SK-N-SH treated with all-trans-retinoic acid at 6 μM for 48 hours (cell line): ENCODE measurements at regions not wholly inside any gene's neighbourhood (a gene's known extent, or its start where the extent isn't known, plus 50 kb on each side); places are given as distances from the start of the nearest gene placed in this dataset.
"Not testable (repeated sequence)": the region's sequence is repeated elsewhere in the genome, so short reads cannot be mapped to it uniquely, and the experiment has no call there.

ENCODE experiments used
- ATAC-seq: fragments of 200-7000 bp; cut with Tn5 transposase; 3 replicates; pipeline ENCODE4 v1.9.1; 2020; ENCODE audit warnings: mild to moderate bottlenecking, moderate library complexity
- ARNTL ChIP-seq: fragments of 450-650 bp; formaldehyde crosslinking; IDR thresholded peaks from 2 replicates; pipeline ENCODE4 v1.5.0; 2020; ENCODE audit warnings: low read depth, mild to moderate bottlenecking, moderate library complexity, borderline replicate concordance
- BACH2 ChIP-seq: fragments of 250-450 bp; sonication (Bioruptor Pico); IDR thresholded peaks from 2 replicates; pipeline ENCODE4 v1.9.0; 2021; ENCODE audit warnings: mild to moderate bottlenecking, borderline replicate concordance
- CREB5 ChIP-seq: fragments of 250-450 bp; sonication (Bioruptor Pico); IDR thresholded peaks from 2 replicates; pipeline ENCODE4 v1.5.1; 2020; ENCODE audit warnings: low read depth, mild to moderate bottlenecking, moderate library complexity
- CSDC2 ChIP-seq: fragments of 250-450 bp; sonication (Bioruptor Pico); IDR thresholded peaks from 2 replicates; pipeline ENCODE4 v1.5.0; 2020; ENCODE audit warnings: mild to moderate bottlenecking, moderate library complexity
- CSRNP3 ChIP-seq: fragments of 250-450 bp; sonication (Bioruptor Pico); IDR thresholded peaks from 2 replicates; pipeline ENCODE4 v1.5.1; 2021; ENCODE audit warnings: mild to moderate bottlenecking, moderate library complexity
- ESRRG ChIP-seq: fragments of 250-450 bp; sonication (Bioruptor Pico); IDR thresholded peaks from 2 replicates; pipeline ENCODE4 v1.6.1; 2021; ENCODE audit warnings: mild to moderate bottlenecking
- ISL1 ChIP-seq: fragments of 250-450 bp; sonication (Bioruptor Pico); IDR thresholded peaks from 2 replicates; pipeline ENCODE4 v2.1.2; 2022; ENCODE audit warnings: mild to moderate bottlenecking, moderate library complexity
- PATZ1 ChIP-seq: fragments of 250-450 bp; sonication (Bioruptor Pico); IDR thresholded peaks from 2 replicates; pipeline ENCODE4 v1.8.0; 2020; ENCODE audit warnings: mild to moderate bottlenecking, moderate library complexity, borderline replicate concordance
- POU6F1 ChIP-seq: fragments of 250-450 bp; sonication (Bioruptor Pico); IDR thresholded peaks from 2 replicates; pipeline ENCODE4 v1.8.0; 2021; ENCODE audit warnings: low read depth, mild to moderate bottlenecking, moderate library complexity, borderline replicate concordance
- PPARA ChIP-seq: fragments of 250-450 bp; sonication (Bioruptor Pico); IDR thresholded peaks from 2 replicates; pipeline ENCODE4 v1.5.0; 2020; ENCODE audit warnings: mild to moderate bottlenecking, borderline replicate concordance
- RARB ChIP-seq: fragments of 250-450 bp; sonication (Bioruptor Pico); IDR thresholded peaks from 2 replicates; pipeline ENCODE4 v1.8.0; 2021; ENCODE audit warnings: mild to moderate bottlenecking, moderate library complexity
- SNAI2 ChIP-seq: fragments of 250-450 bp; sonication (Bioruptor Pico); IDR thresholded peaks from 2 replicates; pipeline ENCODE4 v1.5.0; 2020; ENCODE audit warnings: mild to moderate bottlenecking, moderate library complexity
- TCF4 ChIP-seq: fragments of 250-450 bp; sonication (Bioruptor Pico); IDR thresholded peaks from 2 replicates; pipeline ENCODE4 v1.8.0; 2021; ENCODE audit warnings: mild to moderate bottlenecking, moderate library complexity, borderline replicate concordance
- TOX ChIP-seq: fragments of 250-450 bp; sonication (Bioruptor Pico); IDR thresholded peaks from 2 replicates; pipeline ENCODE4 v1.8.0; 2021; ENCODE audit warnings: mild to moderate bottlenecking, moderate library complexity, borderline replicate concordance
- TSHZ2 ChIP-seq: fragments of 250-450 bp; sonication (Bioruptor Pico); IDR thresholded peaks from 2 replicates; pipeline ENCODE4 v1.5.0; 2020; ENCODE audit warnings: mild to moderate bottlenecking, moderate library complexity
- ZC3H10 ChIP-seq: fragments of 250-450 bp; sonication (Bioruptor Pico); IDR thresholded peaks from 2 replicates; pipeline ENCODE4 v1.5.1; 2021; ENCODE audit warnings: mild to moderate bottlenecking, moderate library complexity
- ZFP3 ChIP-seq: fragments of 250-450 bp; sonication (Bioruptor Pico); IDR thresholded peaks from 2 replicates; pipeline ENCODE4 v1.5.0; 2020; ENCODE audit warnings: mild to moderate bottlenecking, moderate library complexity
- ZFP30 ChIP-seq: fragments of 450-650 bp; formaldehyde crosslinking; IDR thresholded peaks from 2 replicates; pipeline ENCODE4 v1.5.0; 2022; ENCODE audit warnings: mild to moderate bottlenecking, moderate library complexity
- ZNF565 ChIP-seq: fragments of 450-650 bp; formaldehyde crosslinking; conservative IDR thresholded peaks from 2 replicates; pipeline ENCODE4 v1.5.0; 2020; ENCODE audit warnings: low read depth, mild to moderate bottlenecking, moderate library complexity
- ZNF70 ChIP-seq: fragments of 450-650 bp; formaldehyde crosslinking; IDR thresholded peaks from 2 replicates; pipeline ENCODE4 v1.5.0; 2020; ENCODE audit warnings: mild to moderate bottlenecking, moderate library complexity
- ZNF8 ChIP-seq: fragments of 450-650 bp; formaldehyde crosslinking; IDR thresholded peaks from 2 replicates; pipeline ENCODE4 v1.5.0; 2020; ENCODE audit warnings: mild to moderate bottlenecking, moderate library complexity

- TF ChIP-seq ISL1 (CRISPR knock-in tag): no peak
- ATAC-seq: no peak
Observed at GRCh38 chr16:13332713-13333255, 431.4 kb downstream of the SHISA9 start.

GRCh38 chr16:13333336-13333735 is 431.9 kb downstream of the SHISA9 start:
- TF ChIP-seq BACH2 (CRISPR knock-in tag): no peak
- no peak for ATAC-seq

- no peak for ATAC-seq
- TF ChIP-seq TCF4 (CRISPR knock-in tag) (no peak), ARNTL (CRISPR knock-in tag) (no peak), TOX (CRISPR knock-in tag) (no peak), CSDC2 (CRISPR knock-in tag) (no peak), ESRRG (CRISPR knock-in tag) (no peak), ZC3H10 (CRISPR knock-in tag) (no peak), ISL1 (CRISPR knock-in tag) (no peak), ZNF565 (CRISPR knock-in tag) (no peak), TSHZ2 (CRISPR knock-in tag) (no peak)
- TF ChIP-seq, all 23 proteins: peak for 0
Observed at GRCh38 chr16:13335879-13336278, 434.5 kb downstream of the SHISA9 start.

GRCh38 chr16:13336335-13336734 is 434.9 kb downstream of the SHISA9 start:
- no peak for TF ChIP-seq SNAI2 (CRISPR knock-in tag)
- TF ChIP-seq ZNF70: no peak
- no peak for TF ChIP-seq ZNF565 (CRISPR knock-in tag)
- no peak for TF ChIP-seq ZNF8
- TF ChIP-seq CSDC2 (CRISPR knock-in tag): no peak
- no peak for TF ChIP-seq ZFP3 (CRISPR knock-in tag)
- no peak for ATAC-seq

- ATAC-seq: not testable (repeated sequence)
Observed at GRCh38 chr16:13336907-13337881, 435.8 kb downstream of the SHISA9 start.

GRCh38 chr16:13338044-13338443 is 436.6 kb downstream of the SHISA9 start:
- ATAC-seq: no peak
- TF ChIP-seq ZC3H10 (CRISPR knock-in tag) (no peak), ZNF8 (no peak), ZFP30 (no peak), TCF4 (CRISPR knock-in tag) (no peak), POU6F1 (CRISPR knock-in tag) (no peak), ZFP3 (CRISPR knock-in tag) (no peak), PATZ1 (no peak), ZNF70 (no peak), BACH2 (CRISPR knock-in tag) (no peak), ESRRG (CRISPR knock-in tag) (no peak), RARB (CRISPR knock-in tag) (no peak), PPARA (no peak), CREB5 (CRISPR knock-in tag) (no peak), SNAI2 (CRISPR knock-in tag) (no peak), ISL1 (CRISPR knock-in tag) (no peak), CSRNP3 (no peak)
